ENCODE measurements at regions not wholly inside any gene's neighbourhood (a gene's known extent, or its start where the extent isn't known, plus 50 kb on each side); places are given as distances from the start of the nearest gene placed in this dataset.

GRCh38 chr13:105247830-105248229 lies 1287.6 kb downstream of the EFNB2 start:
- no peak overlapping the region for H2BK20ac ChIP-seq (ENCODE audit: low read depth, low read length)
- H2AK9ac ChIP-seq (replicated peaks; ENCODE audit: low read depth, low read length, poor library complexity), result no peak overlapping the region
- no peak overlapping the region for H3K4ac ChIP-seq (ENCODE audit: low read depth, low read length)
- dilution Hi-C loops (cut with HindIII; ENCODE audit: low sequenced_read_pairs, unreplicated experiment), result no loop called here
- POLR2A ChIA-PET (ENCODE audit: unreplicated experiment), result interaction anchor here (0.6 kb wide), 1 partner anchor 474 kb away, joined by 3 read pairs; no protein-coding TSS in a partner anchor
- H4K8ac ChIP-seq (ENCODE audit: low read depth in 2 of 2, low read length in 2 of 2), result no peak overlapping the region
- no peak overlapping the region for H2BK15ac ChIP-seq (ENCODE audit: low read depth, low read length)
- DNase-seq (no peak), ATAC-seq (ENCODE audit: low read depth) (no peak)
- in situ Hi-C loops (cut with MboI; ENCODE audit: low sequenced_read_pairs), result no loop called here
- BruUV-seq (replicated peaks), result no TSS peak
- no peak overlapping the region for H4K5ac ChIP-seq (ENCODE audit: low read depth, low read length)
- H3K9ac ChIP-seq (ENCODE audit: low read depth, low read length), result no peak overlapping the region
- H3K23ac ChIP-seq (ENCODE audit: low read depth, low read length), result no peak overlapping the region
- no peaks in the 10 kb centered on the region for H4K20me1 ChIP-seq (ENCODE audit: insufficient read depth, low read length)
- intact Hi-C loops (cut with micrococcal nuclease), result no loop called here
- H3K27ac ChIP-seq (ENCODE audit: insufficient read depth, low read length), result no peak overlapping the region
- H2BK120ac ChIP-seq (ENCODE audit: low read depth, low read length), result no peak overlapping the region
- WGBS, 2 experiments (ENCODE audit: extremely low coverage in 2 of 2, insufficient read length in 1 of 2), result 80% methylated on average over 1 of the region's 5 CpGs; no CpG with 5 or more reads in 1 of the 2 experiments
- H2AFZ ChIP-seq (replicated peaks; ENCODE audit: low read length, poor library complexity), result no peak overlapping the region
- H3K36me3 ChIP-seq (ENCODE audit: control insufficient read depth, insufficient read depth, low read length), result no peaks in the 10 kb centered on the region
- no peaks in the 10 kb centered on the region for H3K4me1 ChIP-seq (ENCODE audit: control insufficient read depth, insufficient read depth, low read length)
- H3K14ac ChIP-seq (replicated peaks; ENCODE audit: low read depth, low read length), result no peak overlapping the region
- TF ChIP-seq CTCF (conservative IDR thresholded peaks at IDR 0.05; ENCODE audit: low read depth, low read length) (no peak), FOS (IDR thresholded peaks at IDR 0.05; ENCODE audit: low read depth, low read length) (no peak), MXI1 (IDR thresholded peaks at IDR 0.05; ENCODE audit: borderline replicate concordance, low read depth, low read length) (no peak), USF2 (IDR thresholded peaks at IDR 0.05; ENCODE audit: low read depth, low read length) (no peak), ELK1 (IDR thresholded peaks at IDR 0.05; ENCODE audit: borderline replicate concordance, low read depth, low read length) (no peak), POLR2A (IDR thresholded peaks at IDR 0.05; ENCODE audit: low read depth, low read length) (no peak), CEBPB (IDR thresholded peaks at IDR 0.05; ENCODE audit: low read depth, low read length) (no peak), NFE2L2 (IDR thresholded peaks at IDR 0.05; ENCODE audit: low read depth, low read length) (no peak), BHLHE40 (IDR thresholded peaks at IDR 0.05; ENCODE audit: low read depth, low read length) (no peak), MAFK (IDR thresholded peaks at IDR 0.05; ENCODE audit: low read depth, low read length) (no peak), SMC3 (IDR thresholded peaks at IDR 0.05; ENCODE audit: low read depth, low read length) (no peak), RCOR1 (IDR thresholded peaks at IDR 0.05; ENCODE audit: insufficient replicate concordance, low read length) (no peak), CHD1 (IDR thresholded peaks at IDR 0.05; ENCODE audit: low read depth, low read length) (no peak), RFX5 (IDR thresholded peaks at IDR 0.05; ENCODE audit: low read depth, low read length) (no peak), MAZ (IDR thresholded peaks at IDR 0.05; ENCODE audit: borderline replicate concordance, low read depth, low read length) (no peak), RAD21 (IDR thresholded peaks at IDR 0.05; ENCODE audit: low read length) (no peak)
- H3K4me3 ChIP-seq (ENCODE audit: insufficient read depth, low read depth, low read length), result no peak overlapping the region
- H3K27me3 ChIP-seq (ENCODE audit: control insufficient read depth, insufficient read depth, low read length), result no peaks in the 10 kb centered on the region
- no peak overlapping the region for H2BK5ac ChIP-seq (ENCODE audit: low read depth, low read length, poor library complexity, severe bottlenecking)
- no peak overlapping the region for H3K56ac ChIP-seq (ENCODE audit: extremely low read depth, insufficient read depth, low read length)
- no peak overlapping the region for H3K4me2 ChIP-seq (ENCODE audit: low read depth, low read length)
- no peaks in the 10 kb centered on the region for H3K9me3 ChIP-seq (ENCODE audit: control insufficient read depth, insufficient read depth, low read length)
- no peaks in the 10 kb centered on the region for H3K79me1 ChIP-seq (ENCODE audit: low read depth in 1 of 2, low read length in 2 of 2)
- no peak overlapping the region for H2AK5ac ChIP-seq (ENCODE audit: low read depth, low read length)
- H4K91ac ChIP-seq (ENCODE audit: insufficient read depth, low read depth, low read length), result no peak overlapping the region
- CTCF ChIA-PET, result no interaction called here
- no peak overlapping the region for H3K18ac ChIP-seq (ENCODE audit: low read depth, low read length)
- no peaks in the 10 kb centered on the region for H3K9me1 ChIP-seq (ENCODE audit: insufficient read depth, low read length)

Data from IMR-90 (cell line).